GM18867 (cell line): ENCODE measurements at regions not wholly inside any gene's neighbourhood (a gene's known extent, or its start where the extent isn't known, plus 50 kb on each side); places are given as distances from the start of the nearest gene placed in this dataset.
A peak's percentile ranks its signal among the peaks of the same experiment; 100 is the strongest.
"Not testable (repeated sequence)": the region's sequence is repeated elsewhere in the genome, so short reads cannot be mapped to it uniquely, and the experiment has no call there.

Experiments used
- ATAC-seq: cut with Tn5 transposase; IDR thresholded peaks from one replicate; pipeline ENCODE4 v1.9.1; 2021; ENCODE audit warnings: mild to moderate bottlenecking, moderate library complexity; ENCODE audit not compliant: unreplicated experiment

- ATAC-seq, result not testable (repeated sequence)
Measured at GRCh38 chr3:4216974-4217373, 86.2 kb upstream of the SETMAR start.

GRCh38 chr3:4218456-4219226 is 84.5 kb upstream of the SETMAR start:
- ATAC-seq, result no peak

GRCh38 chr3:4219227-4219568 is 84.0 kb upstream of the SETMAR start:
- no peak for ATAC-seq

GRCh38 chr3:4220065-4220464 is 83.1 kb upstream of the SETMAR start:
- no peak for ATAC-seq

GRCh38 chr3:4222574-4223175 is 80.5 kb upstream of the SETMAR start:
- ATAC-seq, result no peak

GRCh38 chr3:4223777-4224176 is 79.4 kb upstream of the SETMAR start:
- ATAC-seq, result no peak

GRCh38 chr3:4224331-4224730 is 78.8 kb upstream of the SETMAR start:
- ATAC-seq, result no peak

- ATAC-seq, result no peak
Measured at GRCh38 chr3:4225005-4225471, 78.1 kb upstream of the SETMAR start.

GRCh38 chr3:4228295-4228694 is 74.9 kb upstream of the SETMAR start:
- peak; percentile 47 for ATAC-seq

- no peak for ATAC-seq
Measured at GRCh38 chr3:4231041-4231440, 72.1 kb upstream of the SETMAR start.

GRCh38 chr3:4232798-4233197 is 70.4 kb upstream of the SETMAR start:
- no peak for ATAC-seq

GRCh38 chr3:4233488-4233887 is 69.7 kb upstream of the SETMAR start:
- ATAC-seq, result no peak

GRCh38 chr3:4234889-4235288 is 68.3 kb upstream of the SETMAR start:
- ATAC-seq, result no peak

- ATAC-seq, result no peak
Measured at GRCh38 chr3:4235690-4236089, 67.5 kb upstream of the SETMAR start.

- no peak for ATAC-seq
Measured at GRCh38 chr3:4241595-4242170, 61.5 kb upstream of the SETMAR start.

GRCh38 chr3:4245671-4246070 is 57.5 kb upstream of the SETMAR start:
- ATAC-seq, result no peak

- ATAC-seq, result no peak
Measured at GRCh38 chr3:4247391-4247790, 55.8 kb upstream of the SETMAR start.

GRCh38 chr3:4250064-4250463 is 53.1 kb upstream of the SETMAR start:
- no peak for ATAC-seq

GRCh38 chr3:4251412-4251811 is 51.8 kb upstream of the SETMAR start:
- ATAC-seq, result no peak

- ATAC-seq, result not testable (repeated sequence)
Measured at GRCh38 chr3:4253072-4253832, 49.9 kb upstream of the SETMAR start.
